GM18909 (cell line): ENCODE measurements at regions not wholly inside any gene's neighbourhood (a gene's known extent, or its start where the extent isn't known, plus 50 kb on each side); places are given as distances from the start of the nearest gene placed in this dataset.
"Not testable (repeated sequence)": the region's sequence is repeated elsewhere in the genome, so short reads cannot be mapped to it uniquely, and the experiment has no call there.

Source experiments
- ATAC-seq: cut with Tn5 transposase; IDR thresholded peaks from one replicate; pipeline ENCODE4 v1.9.1; 2021; ENCODE audit warnings: mild to moderate bottlenecking; ENCODE audit not compliant: unreplicated experiment, poor library complexity

- ATAC-seq = no peak
Observed at GRCh38 chr6:152811785-152812184, 61.2 kb downstream of the VIP start.

- no peak for ATAC-seq
Observed at GRCh38 chr6:152815230-152815872, 64.8 kb downstream of the VIP start.

- no peak for ATAC-seq
Observed at GRCh38 chr6:152816055-152816454, 65.5 kb downstream of the VIP start.

GRCh38 chr6:152821525-152821924 is 70.9 kb downstream of the VIP start:
- ATAC-seq = no peak

GRCh38 chr6:152824666-152825065 is 74.1 kb downstream of the VIP start:
- no peak for ATAC-seq

- no peak for ATAC-seq
Observed at GRCh38 chr6:152828431-152828830, 77.8 kb downstream of the VIP start.

GRCh38 chr6:152834366-152834765 is 83.8 kb downstream of the VIP start:
- ATAC-seq = not testable (repeated sequence)

GRCh38 chr6:152836523-152836922 is 85.9 kb downstream of the VIP start:
- ATAC-seq = no peak

- no peak for ATAC-seq
Observed at GRCh38 chr6:152845421-152845820, 94.8 kb downstream of the VIP start.

GRCh38 chr6:152846825-152847224 is 96.2 kb downstream of the VIP start:
- no peak for ATAC-seq

- ATAC-seq = no peak
Observed at GRCh38 chr6:152848919-152849318, 98.3 kb downstream of the VIP start.

GRCh38 chr6:152854086-152854795 is 103.6 kb downstream of the VIP start:
- ATAC-seq = no peak

GRCh38 chr6:152858141-152858540 is 107.5 kb downstream of the VIP start:
- no peak for ATAC-seq

- ATAC-seq = no peak
Observed at GRCh38 chr6:152859225-152859624, 108.6 kb downstream of the VIP start.

- peak; percentile 95 for ATAC-seq
Observed at GRCh38 chr6:152863618-152864326, 113.2 kb downstream of the VIP start.

- ATAC-seq = no peak
Observed at GRCh38 chr6:152874267-152874666, 108.6 kb downstream of the FBXO5 start.

GRCh38 chr6:152874846-152875568 is 107.8 kb downstream of the FBXO5 start:
- ATAC-seq = no peak

GRCh38 chr6:152879681-152880080 is 103.2 kb downstream of the FBXO5 start:
- no peak for ATAC-seq

GRCh38 chr6:152893187-152893586 is 89.7 kb downstream of the FBXO5 start:
- no peak for ATAC-seq

- no peak for ATAC-seq
Observed at GRCh38 chr6:152896923-152897322, 85.9 kb downstream of the FBXO5 start.
